GM13976 (cell line): ENCODE measurements at regions not wholly inside any gene's neighbourhood (a gene's known extent, or its start where the extent isn't known, plus 50 kb on each side); places are given as distances from the start of the nearest gene placed in this dataset.
"Not testable (repeated sequence)": the region's sequence is repeated elsewhere in the genome, so short reads cannot be mapped to it uniquely, and the experiment has no call there.

Experiments used
- DNase-seq: peaks from one replicate; pipeline ENCODE4 v3.0.0; 2012; ENCODE audit warnings: low spot score
- CTCF ChIP-seq: IDR thresholded peaks from 2 replicates; pipeline ENCODE4 v1.5.1; 2012; ENCODE audit warnings: borderline replicate concordance, mild to moderate bottlenecking; ENCODE audit not compliant: insufficient read depth; ENCODE audit errors: extremely low read depth, missing control alignments, control extremely low read depth
- in situ Hi-C: fragments of 300-500 bp; cut with MboI; formaldehyde crosslinking; loops from one replicate; pipeline ENCODE4 v1.12.0; 2022; ENCODE audit warnings: low sequenced_read_pairs, mixed read lengths, inconsistent platforms; ENCODE audit not compliant: unreplicated experiment

GRCh38 chr2:226544596-226545210, 254.9 kb downstream of the IRS1 start:
- no peak for TF ChIP-seq CTCF
- DNase-seq = no peak
- in situ Hi-C loops = no loop called here

- TF ChIP-seq CTCF = no peak
- no peak for DNase-seq
- in situ Hi-C loops = no loop called here
Observed at GRCh38 chr2:226540204-226540994, 259.2 kb downstream of the IRS1 start.

- in situ Hi-C loops = no loop called here
- no peak for DNase-seq
- TF ChIP-seq CTCF = no peak
Observed at GRCh38 chr2:226536410-226536809, 263.2 kb downstream of the IRS1 start.

DNA sequence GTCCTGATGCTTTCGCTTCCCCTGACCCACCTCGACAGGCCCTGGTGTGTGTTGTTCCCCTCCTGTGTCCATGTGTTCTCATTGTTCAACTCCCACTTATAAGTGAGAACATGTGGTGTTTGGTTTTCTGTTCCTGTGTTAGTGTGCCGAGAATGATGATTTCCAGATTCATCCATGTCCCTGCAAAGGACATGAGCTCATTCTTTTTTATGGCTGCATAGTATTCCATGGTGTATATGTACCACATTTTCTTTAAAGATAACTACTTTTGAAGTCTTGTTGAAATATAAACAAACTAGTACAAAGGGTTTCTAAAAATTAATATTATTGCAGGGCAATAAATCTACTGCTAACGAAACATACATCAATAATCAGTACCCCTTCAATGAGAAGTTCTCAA, 266.6 kb downstream of the IRS1 start:
- in situ Hi-C loops, DNase-seq: not testable (repeated sequence)

DNA sequence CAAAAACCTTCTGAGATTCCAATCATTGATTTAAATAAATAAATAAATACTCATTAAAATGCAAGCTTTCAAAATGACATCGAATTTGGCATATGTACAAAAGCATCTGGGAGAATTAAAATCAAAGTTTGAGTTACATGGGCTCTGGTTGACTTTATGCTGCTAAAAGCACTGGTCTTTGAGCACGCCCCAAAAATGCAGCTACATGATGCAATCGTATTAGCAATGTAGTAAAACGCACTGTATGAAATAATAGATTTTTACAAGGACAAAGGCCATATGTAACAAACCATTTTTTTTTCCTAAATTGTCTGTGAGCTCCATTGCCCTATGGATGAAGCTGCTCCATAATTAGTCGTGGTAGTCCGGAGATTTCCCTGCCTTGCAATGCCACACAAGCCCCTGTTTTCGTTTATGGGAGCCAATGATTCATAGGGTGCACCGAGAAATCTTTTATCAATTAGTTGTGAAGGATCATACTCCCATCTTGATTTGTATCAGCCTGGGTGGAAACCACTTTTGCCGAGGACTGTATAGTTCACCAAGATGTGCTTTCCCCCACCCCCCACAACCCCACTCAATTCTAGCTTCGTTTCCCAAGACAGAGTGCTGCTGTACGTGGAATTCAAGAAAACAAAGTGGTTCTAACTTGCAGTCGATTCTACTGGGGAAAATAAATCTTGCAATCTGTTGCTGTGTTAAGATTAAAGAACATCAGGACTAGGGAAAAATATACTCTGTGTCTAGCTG, 268.4 kb downstream of the IRS1 start:
- no peak for DNase-seq
- in situ Hi-C loops = no loop called here
- TF ChIP-seq CTCF = no peak

GRCh38 chr2:226529556-226529955, 270.1 kb downstream of the IRS1 start:
- in situ Hi-C loops = no loop called here

More at GRCh38 chr2:226529556-226529955, 270.1 kb downstream of the IRS1 start:
- no peak for TF ChIP-seq CTCF
- DNase-seq = no peak
